HG02970 (cell line): ENCODE measurements at regions not wholly inside any gene's neighbourhood (a gene's known extent, or its start where the extent isn't known, plus 50 kb on each side); places are given as distances from the start of the nearest gene placed in this dataset.
A peak's percentile ranks its signal among the peaks of the same experiment; 100 is the strongest.

Experiments used
- ATAC-seq: cut with Tn5 transposase; IDR thresholded peaks from one replicate; pipeline ENCODE4 v1.9.1; 2021; ENCODE audit warnings: mild to moderate bottlenecking, moderate library complexity, moderate number of reproducible peaks; ENCODE audit not compliant: unreplicated experiment, low FRiP score

DNA sequence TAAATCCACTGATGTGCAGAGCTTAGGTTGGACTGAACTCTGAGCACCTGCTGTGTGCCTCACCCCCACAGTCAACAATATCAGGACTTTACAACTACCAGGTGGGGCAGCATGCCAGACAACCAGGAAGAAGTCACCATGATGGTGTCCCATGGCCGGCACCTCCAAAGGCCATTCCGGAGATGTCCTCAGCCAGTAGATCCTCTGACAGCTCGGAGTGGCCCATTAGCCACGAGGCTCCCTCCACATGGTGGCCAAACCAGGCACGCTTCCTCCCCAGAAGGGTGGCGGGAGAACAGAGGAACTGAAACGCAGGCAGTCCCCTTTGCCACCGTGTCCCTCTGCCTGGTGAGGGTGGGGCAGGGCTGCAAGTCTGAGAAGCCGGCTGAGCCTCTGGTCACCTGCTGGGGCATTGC lies 390.0 kb downstream of the TNS3 start:
- no peak for ATAC-seq

DNA sequence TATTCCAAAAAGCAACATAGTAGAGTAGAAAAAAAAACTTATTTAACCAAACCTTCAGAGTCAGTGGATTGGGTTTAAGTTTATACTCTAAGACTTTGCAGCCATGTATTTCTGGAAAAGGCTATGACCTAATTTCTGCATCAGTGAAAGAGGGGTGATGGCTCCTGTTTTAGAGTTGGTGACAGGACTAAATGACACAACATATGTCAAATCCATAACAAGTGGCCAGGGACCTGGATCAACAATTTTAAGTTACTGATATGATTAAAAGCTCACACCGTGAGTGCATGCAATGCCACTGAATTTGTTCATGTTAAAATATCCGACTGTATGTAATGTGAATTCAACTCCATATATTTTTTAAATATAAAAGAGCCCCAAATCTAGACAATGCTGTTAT lies 390.6 kb downstream of the TNS3 start:
- no peak for ATAC-seq

DNA sequence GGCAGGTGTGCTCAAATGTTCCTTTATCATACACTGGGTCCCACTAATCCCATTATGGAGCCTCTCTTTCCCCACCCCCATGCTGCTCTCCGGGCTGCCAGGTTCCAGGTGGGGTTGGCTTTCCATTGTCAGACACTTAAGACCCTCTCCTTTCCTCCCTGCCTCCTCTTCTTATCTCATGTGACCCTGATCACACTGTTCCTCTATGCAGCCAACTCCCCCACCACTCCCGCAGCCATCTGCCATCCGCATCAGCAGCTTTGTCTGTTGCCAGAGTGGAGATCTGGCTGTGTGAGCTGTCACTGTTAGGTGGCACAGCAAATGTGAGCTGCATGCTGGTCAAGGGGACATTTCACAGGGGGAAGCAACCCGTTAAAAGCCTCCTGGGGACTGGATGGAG lies 391.4 kb downstream of the TNS3 start:
- no peak for ATAC-seq

DNA sequence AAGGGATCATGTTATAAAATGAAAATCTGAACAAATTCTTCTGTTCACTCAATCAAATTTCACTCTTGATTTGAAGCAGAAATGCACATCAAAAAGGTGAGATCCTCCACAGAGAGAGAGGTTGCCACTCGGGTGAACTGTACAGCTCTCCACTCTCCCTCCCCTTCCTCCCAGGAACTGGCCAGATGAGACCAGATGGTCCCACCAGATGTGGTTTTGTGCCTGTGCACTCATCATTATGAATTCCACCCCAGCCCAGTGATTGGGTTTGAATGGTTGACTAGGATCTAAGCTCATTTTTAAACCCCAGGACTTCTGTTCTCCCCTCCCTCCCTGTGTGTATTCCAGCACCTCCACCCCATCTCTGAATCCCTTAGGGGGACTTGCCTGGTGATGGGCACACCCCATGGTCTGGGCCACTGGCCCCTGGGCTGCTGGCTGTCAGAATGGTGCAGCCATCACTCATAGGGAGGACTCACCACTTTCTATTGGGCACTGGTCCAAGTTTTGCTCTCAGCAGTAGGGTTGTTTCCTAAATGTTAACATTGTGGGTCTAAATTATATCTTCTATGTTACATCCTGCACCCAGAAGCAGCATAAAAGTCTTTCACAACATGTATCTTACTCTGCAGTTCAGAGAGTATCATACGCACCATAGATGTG lies 393.1 kb downstream of the TNS3 start:
- ATAC-seq = no peak

DNA sequence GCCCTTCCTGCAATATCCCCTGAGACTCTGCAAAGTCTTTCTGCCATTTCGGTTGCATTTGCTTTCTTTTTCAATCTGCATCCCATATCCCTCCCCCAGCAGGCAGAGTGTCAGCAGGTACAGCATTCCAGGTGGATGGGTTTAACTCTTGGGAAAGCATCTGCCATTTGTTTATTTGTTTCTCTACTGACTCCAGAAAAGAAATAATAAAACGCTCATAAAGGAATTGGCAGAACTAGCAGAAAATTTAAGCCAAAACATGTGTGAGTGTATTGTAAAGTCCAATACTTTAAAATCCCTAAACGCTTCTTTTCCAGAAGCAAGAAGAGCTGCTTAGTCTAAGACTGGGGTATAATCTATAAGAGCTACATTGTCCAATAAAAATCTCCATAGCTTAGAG lies 393.8 kb downstream of the TNS3 start:
- ATAC-seq = no peak

DNA sequence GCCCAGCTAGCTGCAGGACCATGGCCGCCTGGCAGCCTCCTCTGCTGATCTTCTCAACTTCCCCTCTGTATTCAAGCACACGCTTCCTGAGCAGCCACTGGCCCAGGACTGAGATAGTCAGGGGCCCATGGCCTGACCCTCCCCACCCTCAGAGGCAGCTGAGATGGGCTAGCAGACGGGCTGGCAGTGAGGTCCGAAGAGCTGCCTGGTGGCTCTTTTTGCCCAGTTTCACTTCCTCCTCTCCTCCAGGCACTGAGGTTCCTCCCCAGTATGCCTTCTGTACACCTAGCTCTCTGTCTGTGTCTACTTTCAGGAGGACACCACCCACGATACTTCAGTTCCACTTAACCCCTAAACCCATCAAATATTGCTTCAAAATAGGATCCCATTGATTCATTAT lies 395.6 kb downstream of the TNS3 start:
- ATAC-seq = peak; percentile 74

DNA sequence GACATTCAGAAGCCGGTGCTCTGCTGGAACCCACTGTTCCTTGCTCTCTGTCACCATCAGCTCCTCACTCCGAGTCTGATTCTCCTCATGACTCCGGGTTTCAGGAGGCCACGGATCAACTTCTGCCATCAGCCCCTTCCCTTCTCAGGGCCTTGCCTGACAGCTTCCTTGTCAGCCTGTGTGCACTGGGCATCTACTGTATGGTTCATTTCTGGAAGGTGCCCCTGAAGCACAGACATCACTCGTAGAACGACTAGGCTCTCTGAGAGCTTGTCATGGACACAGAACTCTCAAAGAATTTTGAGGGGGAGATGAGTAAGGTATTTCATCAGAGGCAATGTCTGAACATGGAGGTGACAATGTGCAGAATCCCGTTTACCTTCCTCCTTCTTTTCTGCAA lies 396.1 kb downstream of the TNS3 start:
- ATAC-seq = no peak

DNA sequence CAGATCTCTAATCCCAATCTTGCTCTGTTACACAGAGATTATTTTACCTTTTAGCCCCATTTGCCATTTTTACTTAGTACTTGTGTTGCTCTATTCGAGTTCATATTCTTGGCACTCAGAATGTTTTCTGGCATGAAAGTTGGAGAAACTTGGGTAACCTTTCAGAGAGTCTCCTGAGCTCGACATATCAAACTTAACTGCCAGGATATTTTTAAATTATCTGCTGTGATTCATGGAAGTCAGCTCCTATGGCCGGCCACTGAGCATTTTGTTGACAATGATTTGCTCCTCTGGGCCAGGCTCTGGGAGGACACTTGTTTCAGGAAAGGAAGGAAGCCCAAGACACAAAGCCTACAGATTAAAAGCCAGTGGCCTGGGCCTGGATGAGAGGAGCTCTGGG lies 396.7 kb downstream of the TNS3 start:
- ATAC-seq = no peak

DNA sequence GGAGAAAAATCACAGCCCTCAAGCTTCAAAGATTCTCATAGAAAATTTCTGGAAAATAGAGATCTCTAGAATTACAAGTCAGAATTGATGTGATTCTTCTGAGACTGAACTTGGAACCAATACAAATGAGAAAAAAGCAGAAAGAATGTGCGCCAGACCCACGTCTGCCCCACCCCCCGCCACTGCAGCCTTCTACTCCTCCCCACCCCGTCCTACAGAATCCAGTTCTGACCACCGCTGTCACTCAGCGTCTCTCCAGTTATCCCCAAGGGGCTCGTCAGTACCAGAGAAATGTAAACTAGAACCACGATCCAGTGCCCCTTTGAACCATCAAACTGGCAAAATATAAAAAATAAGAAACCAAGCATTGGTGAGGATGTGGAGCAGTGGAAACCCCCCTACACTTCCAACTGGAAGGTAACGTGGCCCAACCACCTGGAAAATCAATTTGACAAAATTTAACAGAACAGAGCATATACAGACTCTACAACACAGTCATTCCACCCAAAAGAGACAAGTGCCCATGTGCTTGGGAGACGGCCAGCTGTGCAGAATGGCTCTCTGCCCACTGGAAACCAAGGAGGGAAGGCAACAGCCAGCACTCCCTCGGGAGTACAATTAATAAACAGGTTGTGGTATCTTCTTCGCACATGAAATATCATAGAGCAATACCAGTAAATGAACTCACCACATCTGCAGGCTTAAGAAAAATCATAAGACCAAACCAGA lies 397.9 kb downstream of the TNS3 start:
- ATAC-seq = no peak

DNA sequence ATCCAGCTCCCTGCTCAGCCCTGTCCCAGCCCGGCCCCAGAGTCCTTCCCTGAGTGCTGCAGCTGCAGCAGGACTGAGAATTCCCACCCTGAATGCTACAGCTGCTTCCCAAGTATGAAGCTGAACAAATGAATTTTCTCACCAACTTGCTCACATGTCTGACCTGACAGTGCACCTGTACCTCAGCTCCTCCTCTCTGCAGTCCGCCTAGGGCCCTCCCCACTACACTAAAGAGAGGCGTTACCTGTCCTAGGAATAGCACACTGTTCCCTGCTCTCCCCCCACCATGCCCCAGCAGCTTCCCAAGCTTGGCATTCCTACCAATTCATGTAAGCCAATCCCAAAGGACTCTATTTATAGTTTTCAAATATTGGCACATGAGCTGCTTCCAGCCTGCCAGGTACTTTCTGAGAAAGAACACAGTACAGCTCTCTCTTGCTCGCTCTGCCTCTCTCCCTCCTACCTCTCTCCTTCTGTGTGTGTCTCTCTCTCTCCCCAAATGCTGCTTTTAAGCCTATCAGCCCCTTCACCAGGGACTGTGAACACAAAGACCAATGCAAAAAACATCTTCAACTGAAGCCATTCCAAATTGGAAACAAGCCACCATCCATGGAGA lies 400.1 kb downstream of the TNS3 start:
- ATAC-seq = no peak

DNA sequence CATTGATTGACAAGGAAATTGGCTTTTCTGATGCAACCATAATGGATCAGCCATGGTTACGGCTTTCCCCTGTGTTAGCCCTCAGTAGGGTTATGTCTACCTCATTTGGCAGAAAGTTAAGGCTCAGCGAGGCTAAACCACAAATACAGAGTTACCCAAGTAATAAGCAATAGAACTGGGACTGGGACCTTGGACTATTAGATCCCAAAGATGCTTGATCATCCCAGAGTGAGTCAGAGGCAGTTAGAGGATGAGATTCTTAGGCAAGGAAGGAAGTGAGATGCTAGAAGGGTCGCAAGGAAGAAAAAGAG lies 401.4 kb downstream of the TNS3 start:
- no peak for ATAC-seq

DNA sequence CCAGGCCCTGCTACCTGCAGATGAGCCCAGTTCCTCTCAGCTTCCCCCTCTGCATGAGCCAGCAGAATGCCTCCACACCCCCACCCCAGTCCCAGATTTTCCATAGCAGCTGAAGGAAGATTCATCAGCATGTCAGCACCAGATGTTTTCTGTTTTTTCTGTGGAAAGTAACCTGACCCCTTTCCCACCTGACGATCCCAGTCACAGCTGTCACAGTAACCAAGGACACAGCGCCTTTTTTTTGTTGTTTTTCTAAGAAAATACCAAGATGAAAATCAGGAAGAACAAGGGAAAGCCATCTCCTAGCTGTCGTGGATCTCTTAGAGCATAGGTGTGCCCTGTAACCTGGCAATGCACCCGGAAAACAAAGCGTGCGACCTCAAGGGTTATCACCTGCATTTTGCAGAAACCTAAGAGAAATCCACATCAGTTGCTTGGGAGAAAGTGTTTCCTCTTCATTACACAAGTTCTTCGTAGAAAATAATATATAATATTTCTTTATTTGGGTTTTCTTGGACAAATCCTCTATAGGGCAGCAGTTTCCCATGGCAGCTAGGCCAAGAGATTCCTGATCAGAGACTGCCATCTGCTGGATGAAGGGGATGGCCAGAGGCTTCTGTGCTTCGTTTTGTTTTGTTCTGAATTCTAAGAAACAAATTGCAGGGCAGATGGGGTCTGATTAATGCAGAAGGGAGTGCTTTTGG lies 401.9 kb downstream of the TNS3 start:
- no peak for ATAC-seq

DNA sequence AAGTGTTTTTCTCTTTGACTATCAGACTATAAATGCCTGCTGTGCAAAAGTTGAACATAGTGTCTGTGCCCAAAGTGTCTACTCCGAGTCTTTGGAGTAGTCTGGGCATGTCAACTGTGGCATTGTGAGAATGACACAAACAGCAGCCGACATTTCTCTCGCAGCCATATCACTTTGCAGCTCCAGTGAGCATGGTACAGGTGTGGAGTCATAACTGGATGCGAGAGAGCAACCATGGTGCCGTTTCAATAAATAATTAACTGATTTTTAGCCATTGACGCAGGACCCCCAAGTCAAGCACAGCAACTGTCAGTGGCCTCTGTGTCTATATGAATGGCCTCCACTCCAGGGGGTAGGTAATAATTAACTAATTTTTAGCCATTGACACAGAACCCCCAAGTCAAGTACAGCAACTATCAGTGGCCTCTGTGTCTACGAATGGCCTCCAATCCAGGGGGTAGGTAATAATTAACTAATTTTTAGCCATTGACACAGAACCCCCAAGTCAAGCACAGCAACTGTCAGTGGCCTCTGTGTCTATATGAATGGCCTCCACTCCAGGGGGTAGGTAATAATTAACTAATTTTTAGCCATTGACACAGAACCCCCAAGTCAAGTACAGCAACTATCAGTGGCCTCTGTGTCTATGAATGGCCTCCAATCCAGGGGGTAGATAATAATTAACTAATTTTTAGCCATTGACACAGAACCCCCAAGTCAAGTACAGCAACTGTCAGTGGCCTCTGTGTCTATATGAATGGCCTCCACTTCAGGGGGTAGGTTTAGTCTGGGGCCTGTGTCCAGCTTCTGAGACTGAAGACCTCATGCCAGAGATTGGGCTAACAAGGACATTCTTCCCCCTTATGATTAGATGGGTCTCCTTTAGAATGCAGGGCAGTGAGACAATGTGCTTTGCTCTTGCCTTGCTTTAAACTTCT lies 409.0 kb downstream of the TNS3 start:
- ATAC-seq = peak; percentile 96

DNA sequence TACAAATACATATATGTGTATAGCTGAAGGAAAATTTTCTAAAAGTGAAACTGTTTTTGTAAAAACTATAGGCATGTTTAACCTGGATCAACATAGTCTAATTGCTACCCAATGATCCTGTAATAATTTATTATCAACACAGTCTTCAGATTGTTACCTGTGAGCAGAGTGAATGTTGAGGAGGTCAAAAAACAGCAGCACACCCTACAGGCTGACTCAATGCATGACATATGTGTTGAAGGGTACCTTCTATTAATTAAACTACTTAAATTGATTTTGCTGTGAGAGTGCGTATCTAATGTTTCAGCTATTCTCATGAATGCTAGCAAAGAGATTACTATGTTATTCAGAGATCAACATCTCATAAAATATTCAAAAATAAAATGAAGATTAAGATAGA lies 411.4 kb downstream of the TNS3 start:
- no peak for ATAC-seq

DNA sequence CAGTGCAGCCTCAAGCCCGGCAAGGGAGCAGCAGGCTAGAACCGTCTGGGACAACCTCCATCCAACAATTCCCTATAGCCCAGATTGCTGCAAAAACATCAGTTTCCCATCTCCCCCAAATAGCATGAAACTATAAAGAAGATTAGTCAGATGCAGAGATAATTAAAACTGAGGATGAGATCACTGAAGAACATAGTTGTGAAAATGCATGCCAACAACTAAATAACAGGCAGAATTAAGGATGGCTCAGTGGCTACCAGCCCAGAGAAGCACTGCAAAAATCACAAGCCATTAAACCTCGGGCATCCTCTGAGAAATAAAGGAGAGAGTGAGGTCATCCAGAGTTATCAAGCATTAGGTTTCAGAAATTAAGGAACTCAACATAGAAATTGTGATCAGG lies 427.1 kb downstream of the TNS3 start:
- no peak for ATAC-seq

DNA sequence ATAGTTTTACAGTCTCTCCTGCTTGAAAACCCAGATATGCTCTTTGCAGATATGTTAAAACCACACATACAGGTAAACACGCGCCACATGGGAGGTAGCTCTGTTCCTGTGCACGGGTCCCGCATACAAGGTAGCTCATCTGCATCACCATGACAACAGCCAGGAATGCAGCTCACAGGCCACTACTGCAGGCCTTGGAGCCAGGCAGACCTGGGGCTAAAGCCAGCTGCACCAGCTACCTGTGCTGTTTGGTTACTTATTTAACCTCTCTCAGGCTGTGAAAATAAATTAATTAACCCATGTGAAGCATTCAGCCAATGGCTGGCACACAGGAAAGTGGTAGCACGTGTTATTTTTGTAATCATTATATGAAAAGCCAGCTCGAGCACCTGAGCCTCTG lies 428.3 kb downstream of the TNS3 start:
- ATAC-seq = no peak

DNA sequence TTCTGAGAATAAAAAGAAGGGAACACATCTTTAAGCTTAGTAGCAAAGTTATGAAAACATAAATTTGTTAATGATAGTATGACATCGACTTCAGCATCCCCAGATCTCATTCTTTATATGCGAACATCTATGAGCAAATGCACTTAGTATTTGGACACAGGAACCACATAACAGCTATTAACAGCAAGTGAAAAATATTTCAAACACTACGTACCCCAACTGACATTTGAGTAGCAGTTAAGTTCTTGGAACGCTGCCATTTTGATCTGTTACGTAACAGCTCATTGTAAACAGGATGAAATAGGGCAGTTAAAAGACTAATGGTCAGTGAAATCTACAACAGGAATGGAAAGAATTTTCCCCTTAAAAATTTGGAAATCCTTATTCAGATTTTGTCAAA lies 428.9 kb downstream of the TNS3 start:
- no peak for ATAC-seq

DNA sequence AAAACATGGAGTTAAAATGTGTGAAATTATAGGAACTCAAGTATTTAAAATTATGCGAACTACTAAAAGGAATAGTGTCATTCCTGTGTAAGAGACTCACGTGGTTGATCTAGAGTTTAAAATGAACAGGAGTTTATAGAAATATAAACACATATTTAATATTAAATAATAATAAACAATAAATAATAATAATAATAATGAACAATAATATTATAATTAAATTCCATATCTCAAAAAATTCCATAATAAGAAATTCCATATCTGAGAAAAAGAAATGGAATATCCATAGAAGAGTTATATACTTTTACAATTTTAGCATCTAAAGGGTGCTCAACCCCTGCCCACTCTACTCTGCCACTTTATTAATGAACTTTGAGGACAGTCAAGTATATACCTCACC lies 429.6 kb downstream of the TNS3 start:
- no peak for ATAC-seq

DNA sequence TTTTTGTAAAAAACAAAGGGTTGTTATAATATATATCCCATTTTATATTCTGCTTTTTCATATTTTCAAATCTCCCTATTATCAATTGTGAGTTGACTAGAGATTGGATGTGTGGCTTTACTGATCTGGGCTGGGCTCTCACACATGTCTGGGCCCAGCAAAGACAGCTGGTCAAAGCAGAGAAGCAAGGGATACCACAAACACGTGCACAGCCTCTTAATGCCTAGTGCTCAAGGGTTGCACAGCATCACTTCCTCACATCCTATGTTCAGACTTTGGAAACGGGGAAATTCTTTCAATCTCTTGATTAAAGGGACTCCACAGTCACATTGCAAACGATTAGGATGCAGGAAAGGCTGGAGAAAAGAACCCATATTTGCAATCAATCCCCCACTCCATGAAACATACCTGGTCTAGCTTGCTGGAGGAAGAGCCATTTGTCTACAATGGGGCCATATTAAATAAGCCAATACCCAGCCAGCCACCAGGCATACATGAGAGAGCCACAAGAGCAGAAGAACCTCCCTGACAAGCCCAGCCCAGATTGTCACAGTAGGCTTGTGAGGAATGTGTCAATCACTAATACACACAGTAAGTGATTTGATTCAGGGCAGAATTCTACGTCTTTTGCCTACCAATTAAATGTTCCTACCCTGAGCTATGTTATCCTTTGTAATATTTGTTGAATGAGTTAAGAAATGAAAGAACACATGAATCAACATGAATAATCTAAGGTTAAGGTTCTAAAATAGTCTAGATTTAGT lies 431.2 kb downstream of the TNS3 start:
- ATAC-seq = no peak

DNA sequence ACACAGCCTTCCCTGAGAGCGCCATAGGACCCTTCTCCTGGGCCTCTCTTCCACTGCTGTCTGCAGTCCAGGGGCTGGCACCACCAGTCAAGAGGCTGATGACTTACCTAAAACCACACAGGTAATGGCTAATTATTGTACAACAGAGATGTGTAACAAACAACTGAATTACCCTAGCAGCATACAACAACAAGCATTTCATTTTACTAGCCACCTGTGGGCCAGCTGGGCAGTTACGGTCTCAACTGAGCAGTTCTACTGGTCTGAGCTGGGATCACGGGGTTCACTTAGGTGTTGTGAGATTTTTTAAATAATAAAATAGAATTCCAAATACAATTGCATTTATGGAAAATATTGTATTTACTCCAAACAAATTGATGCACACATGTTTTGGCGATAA lies 431.9 kb downstream of the TNS3 start:
- ATAC-seq = no peak
